H1 (cell line): ENCODE measurements at regions not wholly inside any gene's neighbourhood (a gene's known extent, or its start where the extent isn't known, plus 50 kb on each side); places are given as distances from the start of the nearest gene placed in this dataset.

Source experiments
- CEBPB ChIP-seq: IDR thresholded peaks from 2 replicates; pipeline ENCODE4 v1.6.1; 2012; ENCODE audit warnings: low read depth, low read length
- EP300 ChIP-seq, 2 experiments: IDR thresholded peaks; 1 replicate in 1 of 2; 2 replicates in 1 of 2; pipeline ENCODE4 v1.6.1; 2011 to 2012; ENCODE audit warnings: low read depth in 2 of 2, low read length in 2 of 2, mild to moderate bottlenecking in 2 of 2, borderline replicate concordance in 1 of 2, inconsistent platforms in 1 of 2, moderate library complexity in 1 of 2
- GTF2F1 ChIP-seq: IDR thresholded peaks from 2 replicates; pipeline ENCODE4 v1.6.1; 2012; ENCODE audit warnings: low read depth, low read length, improper control_type of control experiment, borderline replicate concordance
- POLR2A ChIP-seq, 2 experiments: IDR thresholded peaks; 1 replicate in 1 of 2; 2 replicates in 1 of 2; pipeline ENCODE4 v1.6.1; 2011; ENCODE audit warnings: low read depth in 2 of 2, low read length in 2 of 2, mild to moderate bottlenecking in 2 of 2; ENCODE audit errors: control extremely low read depth in 1 of 2
- RFX5 ChIP-seq: IDR thresholded peaks from 2 replicates; pipeline ENCODE4 v1.6.1; 2011; ENCODE audit warnings: low read depth, low read length, improper control_type of control experiment, borderline replicate concordance
- SIX5 ChIP-seq: IDR thresholded peaks from 2 replicates; pipeline ENCODE4 v1.6.1; 2011; ENCODE audit warnings: mild to moderate bottlenecking, low read depth, low read length
- SP1 ChIP-seq: IDR thresholded peaks from 2 replicates; pipeline ENCODE4 v1.6.1; 2011; ENCODE audit warnings: low read depth, low read length
- SRF ChIP-seq: IDR thresholded peaks from 2 replicates; pipeline ENCODE4 v1.6.1; 2011; ENCODE audit warnings: mild to moderate bottlenecking, low read depth, low read length, moderate library complexity
- SUZ12 ChIP-seq: fragments of 200-600 bp; sonication (generic); IDR thresholded peaks from 2 replicates; pipeline ENCODE4 v1.6.1; 2012; ENCODE audit warnings: mild to moderate bottlenecking, inconsistent platforms, low read length, moderate library complexity, mixed read lengths
- TAF1 ChIP-seq: IDR thresholded peaks from 2 replicates; pipeline ENCODE4 v1.6.1; 2011; ENCODE audit warnings: mild to moderate bottlenecking, low read depth, low read length
- YY1 ChIP-seq: IDR thresholded peaks from 2 replicates; pipeline ENCODE4 v1.6.1; 2011; ENCODE audit warnings: low read depth, mild to moderate bottlenecking, low read length
- TF ChIP-seq, protein P1 (sequence below), 3 experiments: IDR thresholded peaks; 1 replicate in 2 of 3; 2 replicates in 1 of 3; pipeline versions ENCODE4 v1.5.1 to v1.6.1; 2011; ENCODE audit warnings: low read length in 3 of 3, mild to moderate bottlenecking in 3 of 3, inconsistent platforms in 2 of 3, low read depth in 1 of 3, moderate library complexity in 1 of 3; ENCODE audit not compliant: insufficient read depth in 1 of 3; ENCODE audit errors: control extremely low read depth in 1 of 3
- TF ChIP-seq, protein P2 (sequence below): IDR thresholded peaks from 2 replicates; pipeline ENCODE4 v1.6.1; 2012; ENCODE audit warnings: low read length, inconsistent platforms
- TF ChIP-seq, protein P3 (sequence below): IDR thresholded peaks from 2 replicates; pipeline ENCODE4 v1.6.1; 2012; ENCODE audit warnings: inconsistent platforms

DNA sequence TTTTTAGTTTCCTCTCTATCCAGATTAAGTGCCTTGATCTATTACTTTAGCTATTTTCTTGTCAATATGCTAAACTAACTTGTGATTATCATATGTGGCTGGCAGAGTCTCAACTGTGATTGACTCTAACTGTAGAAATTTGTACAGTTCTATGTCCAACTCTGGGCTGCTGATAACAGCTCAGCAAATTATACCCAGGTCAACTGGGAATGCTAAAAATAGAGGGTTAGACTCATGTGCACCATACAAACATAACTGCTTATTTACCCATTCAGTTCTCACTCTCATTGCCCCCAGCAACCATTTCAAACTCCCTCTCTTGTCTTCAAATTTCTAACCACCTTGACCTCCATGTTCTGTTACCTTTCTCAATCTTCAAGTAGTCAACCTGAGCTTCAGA, 576.9 kb downstream of the TDRD15 start:
- TF ChIP-seq GTF2F1 (no peak), SP1 (no peak), CEBPB (no peak), SRF (no peak), SIX5 (no peak), RFX5 (no peak), EP300 (IDR thresholded peaks at IDR 0.05; ENCODE audit: borderline replicate concordance in 1 of 2, low read depth in 2 of 2, low read length in 2 of 2) (no peak), YY1 (no peak), SUZ12 (no peak), POLR2A (IDR thresholded peaks at IDR 0.05; ENCODE audit: control extremely low read depth in 1 of 2, low read depth in 2 of 2, low read length in 2 of 2) (no peak), TAF1 (no peak)
- TF ChIP-seq, protein P1, sequence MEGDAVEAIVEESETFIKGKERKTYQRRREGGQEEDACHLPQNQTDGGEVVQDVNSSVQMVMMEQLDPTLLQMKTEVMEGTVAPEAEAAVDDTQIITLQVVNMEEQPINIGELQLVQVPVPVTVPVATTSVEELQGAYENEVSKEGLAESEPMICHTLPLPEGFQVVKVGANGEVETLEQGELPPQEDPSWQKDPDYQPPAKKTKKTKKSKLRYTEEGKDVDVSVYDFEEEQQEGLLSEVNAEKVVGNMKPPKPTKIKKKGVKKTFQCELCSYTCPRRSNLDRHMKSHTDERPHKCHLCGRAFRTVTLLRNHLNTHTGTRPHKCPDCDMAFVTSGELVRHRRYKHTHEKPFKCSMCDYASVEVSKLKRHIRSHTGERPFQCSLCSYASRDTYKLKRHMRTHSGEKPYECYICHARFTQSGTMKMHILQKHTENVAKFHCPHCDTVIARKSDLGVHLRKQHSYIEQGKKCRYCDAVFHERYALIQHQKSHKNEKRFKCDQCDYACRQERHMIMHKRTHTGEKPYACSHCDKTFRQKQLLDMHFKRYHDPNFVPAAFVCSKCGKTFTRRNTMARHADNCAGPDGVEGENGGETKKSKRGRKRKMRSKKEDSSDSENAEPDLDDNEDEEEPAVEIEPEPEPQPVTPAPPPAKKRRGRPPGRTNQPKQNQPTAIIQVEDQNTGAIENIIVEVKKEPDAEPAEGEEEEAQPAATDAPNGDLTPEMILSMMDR (IDR thresholded peaks at IDR 0.05; ENCODE audit: control extremely low read depth in 1 of 3, insufficient read depth in 1 of 3, low read depth in 1 of 3, low read length in 3 of 3) = no peak
- TF ChIP-seq, protein P2, sequence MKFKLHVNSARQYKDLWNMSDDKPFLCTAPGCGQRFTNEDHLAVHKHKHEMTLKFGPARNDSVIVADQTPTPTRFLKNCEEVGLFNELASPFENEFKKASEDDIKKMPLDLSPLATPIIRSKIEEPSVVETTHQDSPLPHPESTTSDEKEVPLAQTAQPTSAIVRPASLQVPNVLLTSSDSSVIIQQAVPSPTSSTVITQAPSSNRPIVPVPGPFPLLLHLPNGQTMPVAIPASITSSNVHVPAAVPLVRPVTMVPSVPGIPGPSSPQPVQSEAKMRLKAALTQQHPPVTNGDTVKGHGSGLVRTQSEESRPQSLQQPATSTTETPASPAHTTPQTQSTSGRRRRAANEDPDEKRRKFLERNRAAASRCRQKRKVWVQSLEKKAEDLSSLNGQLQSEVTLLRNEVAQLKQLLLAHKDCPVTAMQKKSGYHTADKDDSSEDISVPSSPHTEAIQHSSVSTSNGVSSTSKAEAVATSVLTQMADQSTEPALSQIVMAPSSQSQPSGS = no peak
- TF ChIP-seq, protein P3, sequence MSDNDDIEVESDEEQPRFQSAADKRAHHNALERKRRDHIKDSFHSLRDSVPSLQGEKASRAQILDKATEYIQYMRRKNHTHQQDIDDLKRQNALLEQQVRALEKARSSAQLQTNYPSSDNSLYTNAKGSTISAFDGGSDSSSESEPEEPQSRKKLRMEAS = no peak
